Urinary bladder (tissue), 3 donors: ENCODE measurements at regions not wholly inside any gene's neighbourhood (a gene's known extent, or its start where the extent isn't known, plus 50 kb on each side); places are given as distances from the start of the nearest gene placed in this dataset.

Source experiments
- DNase-seq: peaks from one replicate; pipeline ENCODE4 v3.0.0-alpha.2; 2015; ENCODE audit errors: extremely low spot score
- H3K27ac ChIP-seq: one replicate; pipeline ENCODE4 v1.5.1; 2013; ENCODE audit warnings: low read depth, mild to moderate bottlenecking, moderate library complexity
- H3K36me3 ChIP-seq: one replicate; pipeline ENCODE4 v1.6.1; 2013; ENCODE audit warnings: mild to moderate bottlenecking, moderate library complexity; ENCODE audit not compliant: insufficient read depth
- H3K4me1 ChIP-seq: one replicate; pipeline ENCODE4 v1.6.1; 2013; ENCODE audit warnings: mild to moderate bottlenecking, moderate library complexity; ENCODE audit not compliant: insufficient read depth
- H3K4me3 ChIP-seq: one replicate; pipeline ENCODE4 v1.5.1; 2013; ENCODE audit warnings: low read depth, low read length
- WGBS: extraction: QIAGEN DNeasy Blood & Tissue Kit; methylation state at CpG from one replicate; pipeline ENCODE4 v1.1.7; 2013; 5-methylcytosine and 5-hydroxymethylcytosine counted together
- donor health status: healthy with polysubstance abuse.
- donor health status: healthy.

DNA sequence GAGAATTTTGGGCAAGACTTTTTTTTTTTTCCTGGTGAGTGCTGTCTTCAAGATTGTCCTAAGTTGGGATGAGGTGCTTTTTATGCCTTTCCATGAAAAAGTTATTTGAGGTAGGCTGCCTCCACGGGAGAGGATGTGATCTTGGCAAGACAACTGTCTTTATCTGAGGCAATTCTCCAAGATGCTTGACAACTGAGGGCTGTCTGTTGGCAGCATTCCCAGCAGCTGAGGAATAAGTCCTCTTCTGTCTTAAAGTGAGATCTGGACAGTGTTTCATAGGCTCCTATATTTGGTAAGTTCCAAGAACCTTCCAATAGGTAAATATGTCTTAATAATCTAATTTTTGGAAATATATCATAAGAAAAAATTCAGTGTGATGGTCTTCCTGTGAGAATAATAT is 662.0 kb downstream of the CDH11 start:
- no peaks in the 10 kb centered on the region for H3K36me3 ChIP-seq
- no peak for DNase-seq
- H3K27ac ChIP-seq: no peak overlapping the region
- WGBS: 7% methylated on average over 1 of the region's 1 CpG
- no peak overlapping the region for H3K4me3 ChIP-seq
- no peaks in the 10 kb centered on the region for H3K4me1 ChIP-seq

DNA sequence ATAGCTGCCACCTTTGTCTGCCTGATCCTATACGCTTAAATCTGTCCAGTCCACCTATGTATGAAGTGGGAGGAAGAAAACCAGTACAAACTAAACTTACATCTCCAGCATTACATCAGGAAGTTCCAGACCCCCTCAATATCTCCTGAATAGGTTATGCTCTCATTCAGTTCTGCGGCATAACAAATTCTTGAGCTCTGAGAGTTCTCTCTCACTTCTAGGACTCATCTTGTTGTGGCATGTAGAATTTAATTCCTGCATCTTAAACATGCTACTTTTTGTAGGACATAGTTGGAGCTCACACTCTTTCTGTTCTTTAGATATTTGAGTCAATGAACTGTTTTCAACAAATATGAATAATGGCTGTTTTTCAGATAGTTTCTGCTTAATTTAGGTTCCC is 662.5 kb downstream of the CDH11 start:
- 94% methylated on average over 2 of the region's 2 CpGs for WGBS

GRCh38 chr16:64455275-64455674 is 666.6 kb downstream of the CDH11 start:
- no peak overlapping the region for H3K4me3 ChIP-seq
- no peak for DNase-seq
- no peak overlapping the region for H3K27ac ChIP-seq
- no peaks in the 10 kb centered on the region for H3K4me1 ChIP-seq
- WGBS: 87% methylated on average over 1 of the region's 1 CpG
- no peaks in the 10 kb centered on the region for H3K36me3 ChIP-seq

More for the DNA sequence above, 662.5 kb downstream of the CDH11 start:
- Histone ChIP-seq H3K4me3 (no peak overlapping the region), H3K36me3 (no peaks in the 10 kb centered on the region), H3K4me1 (no peaks in the 10 kb centered on the region), H3K27ac (no peak overlapping the region)
- no peak for DNase-seq

GRCh38 chr16:64453646-64454045 is 668.2 kb downstream of the CDH11 start:
- 54% methylated on average over 2 of the region's 2 CpGs for WGBS
- Histone ChIP-seq H3K4me1 (no peaks in the 10 kb centered on the region), H3K4me3 (no peak overlapping the region), H3K36me3 (no peaks in the 10 kb centered on the region), H3K27ac (no peak overlapping the region)
- DNase-seq: no peak

DNA sequence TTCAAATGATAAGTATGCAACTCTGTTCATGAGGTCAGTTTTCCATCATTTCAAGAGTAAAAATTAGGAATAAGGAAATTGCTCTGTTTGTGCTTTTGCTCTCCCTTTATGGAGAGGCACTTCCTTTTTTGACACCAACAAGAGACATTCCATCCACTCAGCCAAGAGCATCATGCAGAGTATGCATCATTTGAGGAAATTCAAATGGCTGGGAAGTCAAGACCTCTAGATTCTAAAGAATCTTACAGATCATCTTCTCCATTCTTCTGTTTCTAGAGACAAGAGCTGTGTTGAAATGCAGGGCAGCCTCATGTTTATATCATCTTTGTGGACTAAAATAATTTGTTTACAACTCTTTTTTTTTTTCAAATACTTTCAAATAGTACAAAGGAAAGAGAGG is 669.4 kb downstream of the CDH11 start:
- DNase-seq: no peak
- Histone ChIP-seq H3K4me1 (no peaks in the 10 kb centered on the region), H3K27ac (no peak overlapping the region), H3K4me3 (no peak overlapping the region), H3K36me3 (no peaks in the 10 kb centered on the region)

DNA sequence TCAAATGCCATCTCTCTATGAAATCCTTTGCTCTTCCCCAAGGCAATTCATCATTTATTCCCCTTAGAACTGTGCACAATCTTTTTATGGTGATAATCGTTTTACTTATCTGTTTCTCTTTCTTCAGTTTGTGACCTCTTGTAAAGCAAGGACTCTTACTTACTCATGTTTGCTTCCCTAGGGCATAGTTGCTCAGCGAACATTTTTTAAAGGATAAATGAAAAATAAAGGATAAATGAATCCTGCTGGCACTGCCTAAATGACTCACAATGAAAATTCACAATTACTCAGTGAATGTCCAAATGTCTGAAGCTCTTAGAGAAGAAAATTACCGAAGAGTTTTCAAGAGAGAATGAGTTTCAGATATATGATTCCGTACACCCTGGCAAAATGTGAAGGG is 671.7 kb downstream of the CDH11 start:
- WGBS: 73% methylated on average over 4 of the region's 4 CpGs
- DNase-seq: no peak

DNA sequence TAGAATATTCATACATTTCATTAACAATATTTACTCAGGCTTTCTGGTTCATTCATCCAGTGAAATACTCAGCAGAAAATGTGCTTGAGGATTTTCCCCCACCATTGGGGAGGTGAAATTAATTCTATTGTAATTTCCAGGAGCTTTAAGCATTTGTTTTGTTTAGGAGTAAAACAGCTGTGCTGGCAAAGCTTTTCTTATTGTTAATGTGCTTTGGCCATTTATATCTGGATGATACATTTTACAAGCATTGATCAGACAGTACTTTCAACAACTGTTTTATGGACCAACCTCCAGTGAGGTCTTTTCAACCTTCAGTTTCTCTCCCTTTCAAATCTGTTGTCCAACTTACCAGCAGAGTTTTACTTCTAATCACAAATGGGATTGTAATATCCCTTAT is 672.4 kb downstream of the CDH11 start:
- Histone ChIP-seq H3K36me3 (no peaks in the 10 kb centered on the region), H3K4me1 (no peaks in the 10 kb centered on the region), H3K4me3 (no peak overlapping the region), H3K27ac (no peak overlapping the region)
- DNase-seq: no peak

More for the DNA sequence above, 671.7 kb downstream of the CDH11 start:
- Histone ChIP-seq H3K27ac (no peak overlapping the region), H3K4me3 (no peak overlapping the region), H3K4me1 (no peaks in the 10 kb centered on the region), H3K36me3 (no peaks in the 10 kb centered on the region)

DNA sequence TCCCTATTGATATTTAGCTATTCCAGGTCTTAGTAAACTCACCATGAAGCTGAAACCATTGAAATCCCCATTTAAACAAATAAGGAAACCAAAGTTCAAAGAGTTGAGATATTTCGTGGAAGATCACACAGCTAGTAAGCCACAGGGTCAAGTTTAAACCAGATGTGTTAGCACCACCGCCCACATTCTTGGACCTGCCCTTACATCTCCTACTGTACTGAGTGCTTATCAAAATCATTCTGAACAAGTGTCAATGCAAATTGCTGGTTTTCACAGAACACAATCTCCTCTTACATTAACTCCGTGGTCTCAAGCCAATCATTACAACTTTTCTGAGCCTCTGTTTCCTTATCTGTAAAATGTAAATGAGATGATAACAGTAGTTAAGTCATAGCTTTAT is 676.2 kb downstream of the CDH11 start:
- WGBS: 61% methylated on average over 3 of the region's 3 CpGs

DNA sequence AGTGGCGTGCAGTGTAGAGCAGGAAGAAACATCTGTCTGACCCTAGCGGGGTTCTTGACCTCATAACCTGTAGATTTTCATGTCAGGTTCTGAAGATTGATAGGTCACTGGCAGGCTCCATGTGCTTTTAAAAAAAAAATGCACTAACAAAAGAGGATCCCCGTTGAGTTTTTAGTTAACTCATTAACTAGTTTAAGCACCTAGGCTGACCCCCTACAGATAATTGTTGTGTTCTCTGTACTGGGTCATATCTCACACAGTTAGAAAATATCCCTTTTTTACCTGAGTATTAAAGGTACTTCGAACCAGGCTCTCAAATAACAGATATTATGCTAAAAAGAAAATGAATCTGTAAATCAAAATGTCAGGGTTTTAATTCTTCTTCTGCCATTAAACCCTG is 676.6 kb downstream of the CDH11 start:
- Histone ChIP-seq H3K36me3 (no peaks in the 10 kb centered on the region), H3K4me1 (no peaks in the 10 kb centered on the region), H3K4me3 (no peak overlapping the region), H3K27ac (no peak overlapping the region)
- 85% methylated on average over 4 of the region's 4 CpGs for WGBS
- no peak for DNase-seq

More for the DNA sequence above, 676.2 kb downstream of the CDH11 start:
- H3K4me1 ChIP-seq: no peaks in the 10 kb centered on the region
- no peak for DNase-seq
- no peak overlapping the region for H3K4me3 ChIP-seq
- no peaks in the 10 kb centered on the region for H3K36me3 ChIP-seq
- H3K27ac ChIP-seq: no peak overlapping the region

DNA sequence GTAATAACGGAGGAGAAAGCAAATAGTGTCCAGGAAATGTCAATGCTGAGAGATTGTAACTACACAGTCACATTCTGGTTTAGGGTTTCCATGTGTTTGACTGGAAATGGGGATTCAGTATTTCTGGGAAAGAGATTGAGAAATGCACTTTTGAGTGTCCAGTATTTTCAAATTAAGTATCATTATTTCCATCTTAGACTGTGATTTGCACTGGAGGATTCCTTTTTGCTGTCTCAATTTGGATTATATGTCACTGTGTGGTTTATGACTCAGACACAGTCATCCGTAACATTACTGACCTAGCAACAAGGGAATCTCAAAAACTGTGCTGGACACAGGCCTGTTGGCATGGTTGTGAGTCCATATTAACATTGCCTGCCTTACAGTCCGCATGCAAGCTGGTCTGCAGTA is 681.4 kb downstream of the CDH11 start:
- no peak overlapping the region for H3K4me3 ChIP-seq
- 25% methylated on average over 3 of the region's 3 CpGs for WGBS
- no peaks in the 10 kb centered on the region for H3K4me1 ChIP-seq
- no peak overlapping the region for H3K27ac ChIP-seq
- no peaks in the 10 kb centered on the region for H3K36me3 ChIP-seq
- no peak for DNase-seq

DNA sequence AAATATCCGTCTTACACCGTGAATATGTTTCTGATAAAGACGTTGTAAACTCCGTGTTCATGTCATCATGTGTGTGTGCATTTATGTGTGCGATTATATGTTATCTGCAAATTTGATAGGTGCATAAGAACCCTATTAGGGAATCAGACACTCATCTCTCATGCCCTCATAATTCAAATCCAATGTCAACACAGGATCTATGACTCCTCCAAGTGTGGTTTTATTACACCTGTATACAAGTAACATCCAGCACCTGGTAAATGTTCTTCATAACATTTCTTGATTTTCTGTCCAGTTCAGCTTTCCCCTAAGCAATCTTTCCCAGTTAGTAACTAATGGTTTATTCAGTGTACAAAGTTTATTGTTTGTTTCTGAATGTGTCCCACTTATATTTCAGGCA is 681.9 kb downstream of the CDH11 start:
- no peaks in the 10 kb centered on the region for H3K4me1 ChIP-seq
- 87% methylated on average over 5 of the region's 5 CpGs for WGBS
- H3K27ac ChIP-seq: no peak overlapping the region
- no peak overlapping the region for H3K4me3 ChIP-seq
- no peak for DNase-seq
- no peaks in the 10 kb centered on the region for H3K36me3 ChIP-seq

- H3K27ac ChIP-seq: no peak overlapping the region
- WGBS: 74% methylated on average over 9 of the region's 9 CpGs
- DNase-seq: no peak
- H3K4me3 ChIP-seq: no peak overlapping the region
- no peaks in the 10 kb centered on the region for H3K4me1 ChIP-seq
- H3K36me3 ChIP-seq: no peaks in the 10 kb centered on the region
Measured at GRCh38 chr16:64437706-64438324, 684.0 kb downstream of the CDH11 start.

DNA sequence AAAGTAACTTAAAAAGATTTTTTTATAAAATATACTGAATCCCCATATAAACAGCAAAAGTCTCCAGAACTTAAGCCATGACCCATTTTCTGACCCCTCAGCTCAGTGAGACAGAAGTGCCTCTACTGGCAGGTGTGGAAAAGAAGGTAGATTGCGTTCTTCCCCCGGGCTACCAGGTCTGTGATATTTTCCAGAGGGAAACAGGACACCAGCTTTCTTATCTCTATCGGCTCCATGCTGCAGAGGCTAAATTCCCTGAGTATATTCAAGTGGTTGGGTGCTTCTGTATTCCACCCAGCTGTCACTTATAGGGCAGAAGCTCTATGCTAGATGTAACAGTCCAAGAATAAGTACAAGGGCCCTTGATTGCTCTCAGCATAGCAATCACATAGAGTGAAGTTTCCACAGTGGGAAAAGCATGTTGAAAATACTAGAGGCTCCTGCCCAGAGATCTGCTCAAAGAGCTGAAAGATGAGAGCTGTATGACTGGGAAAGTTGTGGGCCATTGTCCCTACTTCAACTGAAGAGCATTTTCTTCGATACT is 687.3 kb downstream of the CDH11 start:
- H3K4me1 ChIP-seq: no peaks in the 10 kb centered on the region
- DNase-seq: no peak
- WGBS: 77% methylated on average over 4 of the region's 4 CpGs
- H3K36me3 ChIP-seq: no peaks in the 10 kb centered on the region
- H3K27ac ChIP-seq: no peak overlapping the region
- H3K4me3 ChIP-seq: no peak overlapping the region

GRCh38 chr16:64428463-64429113 is 693.3 kb downstream of the CDH11 start:
- Histone ChIP-seq H3K36me3 (no peaks in the 10 kb centered on the region), H3K4me1 (no peaks in the 10 kb centered on the region), H3K4me3 (no peak overlapping the region), H3K27ac (no peak overlapping the region)
- no peak for DNase-seq
- WGBS: 77% methylated on average over 5 of the region's 5 CpGs
